ENCODE measurements at regions not wholly inside any gene's neighbourhood (a gene's known extent, or its start where the extent isn't known, plus 50 kb on each side); places are given as distances from the start of the nearest gene placed in this dataset.

DNA sequence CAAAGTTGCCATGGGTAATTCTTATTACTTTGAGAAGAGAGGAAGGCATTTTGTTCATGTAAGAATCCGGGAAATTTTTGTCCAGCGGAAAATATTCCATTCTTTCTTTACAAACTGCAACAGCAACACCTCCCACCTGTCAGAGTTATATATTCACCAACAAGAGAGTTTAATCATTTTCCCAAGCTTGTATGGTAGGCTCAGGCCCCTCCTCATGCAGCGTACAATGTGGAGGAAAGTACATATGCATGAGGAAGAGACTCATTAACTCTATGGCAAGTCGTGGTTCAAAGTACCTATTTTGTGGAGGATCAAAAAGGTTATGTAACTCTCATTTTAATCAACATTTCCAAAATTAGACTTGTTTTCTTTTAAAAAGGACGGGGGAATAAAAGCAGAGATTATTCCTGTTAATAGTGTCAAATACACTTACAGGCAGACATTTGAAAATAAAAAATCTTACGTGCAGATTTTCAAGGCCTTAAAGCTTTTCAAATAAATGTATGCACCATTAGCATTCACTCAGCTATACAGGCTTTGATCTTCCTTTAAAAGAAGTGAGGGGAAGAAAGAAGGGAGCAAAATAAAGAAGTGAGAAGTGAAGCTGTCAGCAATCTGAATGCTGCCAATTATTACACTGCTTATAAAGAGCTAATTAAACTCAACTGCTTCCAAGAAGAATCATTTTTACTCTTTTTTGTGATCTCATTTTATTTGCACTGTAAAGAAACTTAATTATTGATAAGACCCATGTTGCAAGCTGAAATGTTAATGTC lies 204.8 kb downstream of the FAT4 start:
- TF ChIP-seq EZH2 (IDR thresholded peaks at IDR 0.05; ENCODE audit: insufficient read depth, low read length): no peak
- TF ChIP-seq, protein P1, sequence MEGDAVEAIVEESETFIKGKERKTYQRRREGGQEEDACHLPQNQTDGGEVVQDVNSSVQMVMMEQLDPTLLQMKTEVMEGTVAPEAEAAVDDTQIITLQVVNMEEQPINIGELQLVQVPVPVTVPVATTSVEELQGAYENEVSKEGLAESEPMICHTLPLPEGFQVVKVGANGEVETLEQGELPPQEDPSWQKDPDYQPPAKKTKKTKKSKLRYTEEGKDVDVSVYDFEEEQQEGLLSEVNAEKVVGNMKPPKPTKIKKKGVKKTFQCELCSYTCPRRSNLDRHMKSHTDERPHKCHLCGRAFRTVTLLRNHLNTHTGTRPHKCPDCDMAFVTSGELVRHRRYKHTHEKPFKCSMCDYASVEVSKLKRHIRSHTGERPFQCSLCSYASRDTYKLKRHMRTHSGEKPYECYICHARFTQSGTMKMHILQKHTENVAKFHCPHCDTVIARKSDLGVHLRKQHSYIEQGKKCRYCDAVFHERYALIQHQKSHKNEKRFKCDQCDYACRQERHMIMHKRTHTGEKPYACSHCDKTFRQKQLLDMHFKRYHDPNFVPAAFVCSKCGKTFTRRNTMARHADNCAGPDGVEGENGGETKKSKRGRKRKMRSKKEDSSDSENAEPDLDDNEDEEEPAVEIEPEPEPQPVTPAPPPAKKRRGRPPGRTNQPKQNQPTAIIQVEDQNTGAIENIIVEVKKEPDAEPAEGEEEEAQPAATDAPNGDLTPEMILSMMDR (IDR thresholded peaks at IDR 0.05; ENCODE audit: insufficient read depth, low read depth, low read length): no peak
